ENCODE measurements at regions not wholly inside any gene's neighbourhood (a gene's known extent, or its start where the extent isn't known, plus 50 kb on each side); places are given as distances from the start of the nearest gene placed in this dataset.
A peak's percentile ranks its signal among the peaks of the same experiment; 100 is the strongest.
"Not testable (repeated sequence)": the region's sequence is repeated elsewhere in the genome, so short reads cannot be mapped to it uniquely, and the experiment has no call there.

GRCh38 chr14:105620178-105620864 is 93.9 kb downstream of the TMEM121 start:
- H3K4me3 ChIP-seq; H3K9me3 ChIP-seq (replicated peaks); intact Hi-C loops (cut with micrococcal nuclease); H3K4me1 ChIP-seq; H3K27me3 ChIP-seq (ENCODE audit: low read depth); H3K27ac ChIP-seq (replicated peaks); H3K36me3 ChIP-seq; DNase-seq: not testable (repeated sequence)

GRCh38 chr14:105620865-105621471 is 94.6 kb downstream of the TMEM121 start:
- H3K27me3 ChIP-seq (ENCODE audit: low read depth); H3K4me1 ChIP-seq; intact Hi-C loops (cut with micrococcal nuclease); H3K9me3 ChIP-seq (replicated peaks); H3K36me3 ChIP-seq; H3K4me3 ChIP-seq; H3K27ac ChIP-seq (replicated peaks): not testable (repeated sequence)
- peak; percentile 67 for DNase-seq

DNA sequence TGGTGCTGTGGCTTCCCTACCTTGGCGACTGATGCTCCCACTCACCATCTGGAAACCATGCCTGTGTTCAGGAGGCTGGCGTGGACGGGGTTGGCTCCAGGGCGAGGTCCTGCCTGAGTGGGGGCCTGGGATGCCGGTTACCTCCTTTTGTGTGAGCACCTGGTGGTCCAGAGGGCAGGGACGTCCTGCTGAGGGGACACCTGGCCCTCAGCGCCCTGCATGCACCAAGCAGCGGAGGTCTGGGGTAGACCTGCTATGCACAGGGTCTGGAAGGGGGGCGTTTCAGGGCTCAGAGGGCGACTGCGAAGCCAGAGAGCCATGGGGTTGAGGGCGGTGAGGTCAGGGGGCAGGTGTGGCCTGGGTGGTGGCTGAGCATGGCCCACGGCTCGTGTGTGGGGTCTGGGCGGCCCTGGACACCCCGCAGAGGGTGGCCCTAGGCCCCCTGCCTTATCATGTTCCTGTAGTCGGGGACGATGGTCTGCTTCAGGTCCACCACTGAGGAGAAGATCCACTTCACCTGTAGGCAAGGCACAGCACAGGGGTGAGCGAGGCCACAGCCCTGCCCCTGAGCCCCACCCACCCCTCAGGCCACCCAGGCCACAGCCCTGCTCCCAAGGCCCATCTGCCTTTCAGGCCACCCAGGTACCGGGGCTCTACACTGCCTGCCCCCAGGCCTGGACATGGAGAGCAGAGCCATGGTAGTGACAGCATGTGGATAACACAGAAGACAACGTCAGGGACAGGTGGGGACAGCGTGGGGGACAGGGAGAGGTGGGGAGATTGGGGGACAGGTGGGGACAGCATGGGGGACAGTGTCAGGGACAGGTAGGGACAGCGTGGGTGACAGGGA is 95.3 kb downstream of the TMEM121 start:
- H3K27ac ChIP-seq (replicated peaks); H3K4me3 ChIP-seq; H3K9me3 ChIP-seq (replicated peaks); H3K27me3 ChIP-seq (ENCODE audit: low read depth); H3K36me3 ChIP-seq; DNase-seq; intact Hi-C loops (cut with micrococcal nuclease); H3K4me1 ChIP-seq: not testable (repeated sequence)

DNA sequence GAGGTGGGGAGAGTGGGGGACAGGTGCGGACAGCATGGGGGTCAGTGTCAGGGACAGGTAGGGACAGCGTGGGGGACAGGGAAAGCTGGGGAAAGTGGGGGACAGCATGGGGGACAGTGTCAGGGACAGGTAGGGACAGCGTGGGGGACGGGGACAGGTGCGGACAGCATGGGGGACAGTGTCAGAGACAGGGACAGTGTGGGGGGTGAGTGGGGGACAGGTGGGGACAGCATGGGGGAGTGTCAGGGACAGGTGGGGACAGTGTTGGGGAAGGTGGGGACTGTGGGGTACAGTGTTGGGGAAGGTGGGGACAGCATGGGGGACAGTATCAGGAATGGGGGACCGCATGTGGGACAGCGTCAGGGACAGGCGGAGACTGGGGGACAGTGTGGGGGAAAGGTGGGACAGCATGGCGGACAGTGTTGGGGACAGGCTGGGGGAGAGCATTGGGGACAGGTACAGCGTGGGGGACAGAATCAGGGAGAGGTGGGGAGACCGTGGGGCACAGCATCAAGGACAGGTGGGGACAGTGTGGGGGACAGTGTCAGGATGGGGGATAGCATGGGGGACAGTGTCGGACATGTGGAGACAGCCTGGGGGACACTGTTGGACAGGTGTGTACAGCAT is 96.1 kb downstream of the TMEM121 start:
- Histone ChIP-seq H3K4me1 (no peaks in the 10 kb centered on the region), H3K4me3 (no peak overlapping the region), H3K36me3 (no peaks in the 10 kb centered on the region), H3K27ac (replicated peaks) (no peak overlapping the region), H3K9me3 (replicated peaks) (no peaks in the 10 kb centered on the region), H3K27me3 (ENCODE audit: low read depth) (no peaks in the 10 kb centered on the region)
- intact Hi-C loops (cut with micrococcal nuclease) = no loop called here
- TF ChIP-seq, protein P1, sequence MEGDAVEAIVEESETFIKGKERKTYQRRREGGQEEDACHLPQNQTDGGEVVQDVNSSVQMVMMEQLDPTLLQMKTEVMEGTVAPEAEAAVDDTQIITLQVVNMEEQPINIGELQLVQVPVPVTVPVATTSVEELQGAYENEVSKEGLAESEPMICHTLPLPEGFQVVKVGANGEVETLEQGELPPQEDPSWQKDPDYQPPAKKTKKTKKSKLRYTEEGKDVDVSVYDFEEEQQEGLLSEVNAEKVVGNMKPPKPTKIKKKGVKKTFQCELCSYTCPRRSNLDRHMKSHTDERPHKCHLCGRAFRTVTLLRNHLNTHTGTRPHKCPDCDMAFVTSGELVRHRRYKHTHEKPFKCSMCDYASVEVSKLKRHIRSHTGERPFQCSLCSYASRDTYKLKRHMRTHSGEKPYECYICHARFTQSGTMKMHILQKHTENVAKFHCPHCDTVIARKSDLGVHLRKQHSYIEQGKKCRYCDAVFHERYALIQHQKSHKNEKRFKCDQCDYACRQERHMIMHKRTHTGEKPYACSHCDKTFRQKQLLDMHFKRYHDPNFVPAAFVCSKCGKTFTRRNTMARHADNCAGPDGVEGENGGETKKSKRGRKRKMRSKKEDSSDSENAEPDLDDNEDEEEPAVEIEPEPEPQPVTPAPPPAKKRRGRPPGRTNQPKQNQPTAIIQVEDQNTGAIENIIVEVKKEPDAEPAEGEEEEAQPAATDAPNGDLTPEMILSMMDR (IDR thresholded peaks at IDR 0.05; ENCODE audit: borderline replicate concordance) = no peak
- no peak for DNase-seq

- not testable (repeated sequence) for DNase-seq; H3K27ac ChIP-seq (replicated peaks)
Observed at GRCh38 chr14:105623178-105623577, 96.8 kb downstream of the TMEM121 start.

DNA sequence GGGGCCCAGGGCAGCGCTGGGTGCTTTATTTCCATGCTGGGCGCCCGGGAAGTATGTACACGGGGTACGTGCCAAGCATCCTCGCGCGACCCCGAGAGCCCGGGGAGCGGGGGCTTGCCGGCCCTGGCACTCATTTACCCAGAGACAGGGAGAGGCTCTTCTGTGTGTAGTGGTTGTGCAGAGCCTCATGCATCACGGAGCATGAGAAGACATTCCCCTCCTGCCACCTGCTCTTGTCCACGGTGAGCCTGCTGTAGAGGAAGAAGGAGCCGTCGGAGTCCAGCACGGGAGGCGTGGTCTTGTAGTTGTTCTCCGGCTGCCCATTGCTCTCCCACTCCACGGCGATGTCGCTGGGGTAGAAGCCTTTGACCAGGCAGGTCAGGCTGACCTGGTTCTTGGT is 98.0 kb downstream of the TMEM121 start:
- H3K27ac ChIP-seq (replicated peaks); DNase-seq; intact Hi-C loops (cut with micrococcal nuclease); H3K9me3 ChIP-seq (replicated peaks); H3K36me3 ChIP-seq; H3K4me1 ChIP-seq; H3K27me3 ChIP-seq (ENCODE audit: low read depth); H3K4me3 ChIP-seq: not testable (repeated sequence)

More at GRCh38 chr14:105623178-105623577, 96.8 kb downstream of the TMEM121 start:
- intact Hi-C loops (cut with micrococcal nuclease); H3K4me3 ChIP-seq; H3K36me3 ChIP-seq; H3K4me1 ChIP-seq; H3K27me3 ChIP-seq (ENCODE audit: low read depth); H3K9me3 ChIP-seq (replicated peaks): not testable (repeated sequence)

GRCh38 chr14:105624749-105625434 is 98.5 kb downstream of the TMEM121 start:
- H3K27me3 ChIP-seq (ENCODE audit: low read depth); intact Hi-C loops (cut with micrococcal nuclease); H3K27ac ChIP-seq (replicated peaks); H3K9me3 ChIP-seq (replicated peaks); DNase-seq; H3K36me3 ChIP-seq; H3K4me3 ChIP-seq; H3K4me1 ChIP-seq: not testable (repeated sequence)

- intact Hi-C loops (cut with micrococcal nuclease); DNase-seq; H3K36me3 ChIP-seq; H3K4me3 ChIP-seq; H3K4me1 ChIP-seq; H3K27ac ChIP-seq (replicated peaks); H3K27me3 ChIP-seq (ENCODE audit: low read depth); H3K9me3 ChIP-seq (replicated peaks): not testable (repeated sequence)
Observed at GRCh38 chr14:105625448-105625847, 99.1 kb downstream of the TMEM121 start.

GRCh38 chr14:105626111-105626510 is 99.7 kb downstream of the TMEM121 start:
- H3K36me3 ChIP-seq; DNase-seq; H3K27me3 ChIP-seq (ENCODE audit: low read depth); H3K9me3 ChIP-seq (replicated peaks); intact Hi-C loops (cut with micrococcal nuclease); H3K27ac ChIP-seq (replicated peaks); H3K4me1 ChIP-seq; H3K4me3 ChIP-seq: not testable (repeated sequence)

DNA sequence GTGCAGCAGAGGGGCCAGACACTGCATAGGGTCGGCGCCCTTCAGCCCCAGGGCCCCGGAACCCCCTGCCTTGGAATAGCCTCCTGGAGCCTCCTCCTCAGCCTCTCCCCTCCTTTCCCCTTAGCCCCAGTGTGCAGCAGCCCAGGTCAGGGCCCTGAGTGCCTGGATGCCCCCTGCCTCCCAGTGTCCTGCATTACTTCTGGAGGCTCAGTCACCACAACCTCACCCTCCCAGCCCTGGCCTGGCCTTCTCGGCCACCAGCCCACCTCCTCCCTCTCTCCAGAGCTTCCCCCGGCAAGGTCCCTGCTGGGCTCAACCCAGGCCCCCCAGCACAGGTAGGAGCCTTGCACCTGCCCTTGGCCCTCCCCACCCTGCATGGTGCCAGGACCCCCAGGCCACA is 100.3 kb downstream of the TMEM121 start:
- intact Hi-C loops (cut with micrococcal nuclease); H3K4me1 ChIP-seq; H3K27ac ChIP-seq (replicated peaks); H3K4me3 ChIP-seq; H3K27me3 ChIP-seq (ENCODE audit: low read depth); H3K9me3 ChIP-seq (replicated peaks); H3K36me3 ChIP-seq; DNase-seq: not testable (repeated sequence)

GRCh38 chr14:105627287-105627686 is 100.9 kb downstream of the TMEM121 start:
- H3K4me3 ChIP-seq; DNase-seq; H3K27ac ChIP-seq (replicated peaks); intact Hi-C loops (cut with micrococcal nuclease); H3K4me1 ChIP-seq; H3K36me3 ChIP-seq; H3K27me3 ChIP-seq (ENCODE audit: low read depth): not testable (repeated sequence)
- peaks cover 13% of the 10 kb centered on the region for H3K9me3 ChIP-seq (replicated peaks)
